ENCODE measurements at regions not wholly inside any gene's neighbourhood (a gene's known extent, or its start where the extent isn't known, plus 50 kb on each side); places are given as distances from the start of the nearest gene placed in this dataset.
"Not testable (repeated sequence)": the region's sequence is repeated elsewhere in the genome, so short reads cannot be mapped to it uniquely, and the experiment has no call there.

- H3K27ac Mint-ChIP-seq = no peak overlapping the region
- H3K9me3 Mint-ChIP-seq = no peaks in the 10 kb centered on the region
- DNase-seq (no peak), ATAC-seq (ENCODE audit: low read depth) (no peak)
- POLR2A ChIA-PET = no interaction called here
- no peak for TF ChIP-seq CTCF (IDR thresholded peaks at IDR 0.05)
- H3K27me3 Mint-ChIP-seq = no peaks in the 10 kb centered on the region
- no peak overlapping the region for H3K4me3 Mint-ChIP-seq
- intact Hi-C loops (cut with micrococcal nuclease) = no loop called here
- CTCF ChIA-PET = no interaction called here
- no peaks in the 10 kb centered on the region for H3K4me1 Mint-ChIP-seq
- no peaks in the 10 kb centered on the region for H3K36me3 Mint-ChIP-seq (ENCODE audit: low read depth)
Observed at GRCh38 chr7:82605247-82605864, 161.8 kb upstream of the CACNA2D1 start.

GRCh38 chr7:82602066-82602465 is 158.5 kb upstream of the CACNA2D1 start:
- Mint-ChIP-seq H3K4me1 (no peaks in the 10 kb centered on the region), H3K4me3 (no peak overlapping the region), H3K36me3 (ENCODE audit: low read depth) (no peaks in the 10 kb centered on the region), H3K9me3 (no peaks in the 10 kb centered on the region), H3K27me3 (no peaks in the 10 kb centered on the region), H3K27ac (no peak overlapping the region)
- no peak for TF ChIP-seq CTCF (IDR thresholded peaks at IDR 0.05)
- CTCF ChIA-PET = no interaction called here
- intact Hi-C loops (cut with micrococcal nuclease) = no loop called here
- DNase-seq = no peak
- POLR2A ChIA-PET = no interaction called here
- no peak for ATAC-seq (ENCODE audit: low read depth)

- no peak overlapping the region for H3K27ac Mint-ChIP-seq
- H3K4me3 Mint-ChIP-seq = no peak overlapping the region
- H3K27me3 Mint-ChIP-seq = no peaks in the 10 kb centered on the region
- ChIA-PET CTCF (no interaction called here), POLR2A (no interaction called here)
- DNase-seq = no peak
- ATAC-seq (ENCODE audit: low read depth) = no peak
- H3K4me1 Mint-ChIP-seq = no peaks in the 10 kb centered on the region
- H3K36me3 Mint-ChIP-seq (ENCODE audit: low read depth) = no peaks in the 10 kb centered on the region
- intact Hi-C loops (cut with micrococcal nuclease) = no loop called here
- H3K9me3 Mint-ChIP-seq = no peaks in the 10 kb centered on the region
- TF ChIP-seq CTCF (IDR thresholded peaks at IDR 0.05) = no peak
Observed at GRCh38 chr7:82600531-82600930, 157.0 kb upstream of the CACNA2D1 start.

- Mint-ChIP-seq H3K9me3 (no peaks in the 10 kb centered on the region), H3K27ac (no peak overlapping the region), H3K27me3 (no peaks in the 10 kb centered on the region), H3K36me3 (ENCODE audit: low read depth) (no peaks in the 10 kb centered on the region), H3K4me1 (no peaks in the 10 kb centered on the region), H3K4me3 (no peak overlapping the region)
- no peak for ATAC-seq (ENCODE audit: low read depth)
- CTCF ChIA-PET = no interaction called here
- DNase-seq = no peak
- TF ChIP-seq CTCF (IDR thresholded peaks at IDR 0.05) = no peak
- intact Hi-C loops (cut with micrococcal nuclease) = no loop called here
- POLR2A ChIA-PET = no interaction called here
Observed at GRCh38 chr7:82599895-82600294, 156.3 kb upstream of the CACNA2D1 start.

GRCh38 chr7:82598958-82599357 is 155.4 kb upstream of the CACNA2D1 start:
- no peak for TF ChIP-seq CTCF (IDR thresholded peaks at IDR 0.05)
- H3K4me1 Mint-ChIP-seq = no peaks in the 10 kb centered on the region
- H3K36me3 Mint-ChIP-seq (ENCODE audit: low read depth) = no peaks in the 10 kb centered on the region
- H3K27me3 Mint-ChIP-seq = no peaks in the 10 kb centered on the region
- intact Hi-C loops (cut with micrococcal nuclease) = no loop called here
- ATAC-seq (ENCODE audit: low read depth) = no peak
- ChIA-PET CTCF (no interaction called here), POLR2A (no interaction called here)
- H3K4me3 Mint-ChIP-seq = no peak overlapping the region
- DNase-seq = no peak
- H3K27ac Mint-ChIP-seq = no peak overlapping the region
- H3K9me3 Mint-ChIP-seq = no peaks in the 10 kb centered on the region

- CTCF ChIA-PET; H3K36me3 Mint-ChIP-seq (ENCODE audit: low read depth); ATAC-seq (ENCODE audit: low read depth); H3K4me1 Mint-ChIP-seq; H3K27ac Mint-ChIP-seq; H3K4me3 Mint-ChIP-seq; POLR2A ChIA-PET; H3K9me3 Mint-ChIP-seq; intact Hi-C loops (cut with micrococcal nuclease); DNase-seq; H3K27me3 Mint-ChIP-seq: not testable (repeated sequence)
Observed at GRCh38 chr7:82595795-82596194, 152.2 kb upstream of the CACNA2D1 start.
